Stimulated activated naive CD8-positive, alpha-beta T cell treated with anti-CD3 and anti-CD28 coated beads, Interleukin-15, Interleukin-2, amounts not matched to agents 100 ng/mL and 50 ng/mL, for 24 hours (primary cell): ENCODE measurements at regions not wholly inside any gene's neighbourhood (a gene's known extent, or its start where the extent isn't known, plus 50 kb on each side); places are given as distances from the start of the nearest gene placed in this dataset.

Experiments
- H3K27ac Mint-ChIP-seq: one replicate; pipeline ENCODE4 v1.8.0; 2021; ENCODE audit warnings: mild to moderate bottlenecking, mixed read lengths
- H3K27me3 Mint-ChIP-seq: one replicate; pipeline ENCODE4 v1.8.0; 2021; ENCODE audit warnings: mixed read lengths
- H3K36me3 Mint-ChIP-seq: one replicate; pipeline ENCODE4 v1.8.0; 2021; ENCODE audit warnings: low read depth, mixed read lengths
- H3K4me1 Mint-ChIP-seq: one replicate; pipeline ENCODE4 v1.8.0; 2021; ENCODE audit warnings: low read depth, mixed read lengths
- H3K4me3 Mint-ChIP-seq: one replicate; pipeline ENCODE4 v1.8.0; 2021; ENCODE audit warnings: mild to moderate bottlenecking, mixed read lengths
- H3K9me3 Mint-ChIP-seq: one replicate; pipeline ENCODE4 v1.8.0; 2021; ENCODE audit warnings: mixed read lengths

DNA sequence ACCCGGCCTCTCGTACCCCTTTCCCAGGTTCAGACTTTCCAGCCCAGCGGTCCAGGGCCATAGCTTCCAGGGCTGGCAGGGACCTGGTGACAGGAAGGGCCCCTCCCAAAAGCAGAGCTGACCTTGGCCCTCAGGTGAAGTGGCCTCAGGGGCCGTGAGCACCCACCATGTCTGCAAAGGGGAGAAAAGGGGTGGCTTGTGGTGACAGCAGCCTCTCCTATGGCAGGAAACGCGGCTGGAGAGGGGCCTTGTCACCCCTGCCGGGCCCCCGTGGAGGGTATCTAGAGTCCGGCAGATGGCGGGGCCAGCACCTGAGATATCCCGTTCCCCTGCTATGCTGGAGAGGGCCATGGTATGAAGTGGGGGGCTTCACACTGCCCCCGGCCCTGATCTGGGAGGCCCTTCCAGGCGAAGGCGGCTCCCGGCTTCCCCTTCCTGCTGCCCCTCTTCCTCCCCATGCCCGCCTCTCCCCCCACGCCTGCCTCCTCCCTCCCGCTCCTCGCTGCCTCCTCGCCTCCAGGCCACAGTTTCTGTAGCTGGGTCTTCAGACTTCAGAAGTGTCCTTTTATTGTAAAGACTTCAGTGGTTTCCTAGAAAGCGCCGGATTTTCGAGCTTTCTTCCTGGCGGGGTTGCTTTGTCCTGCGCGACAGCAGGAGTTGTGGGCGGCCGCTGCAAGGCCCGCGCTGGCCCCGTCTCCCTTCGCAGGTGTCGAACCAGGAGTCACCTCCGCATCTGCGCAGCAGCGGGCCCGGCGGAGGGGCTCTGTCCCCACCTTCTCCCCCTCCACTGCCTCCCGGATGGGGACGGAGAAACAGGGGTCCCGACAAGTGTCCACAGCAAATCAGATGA is 240.5 kb upstream of the MYT1L start:
- Mint-ChIP-seq H3K36me3 (no peaks in the 10 kb centered on the region), H3K27ac (no peak overlapping the region), H3K4me3 (no peak overlapping the region), H3K27me3 (no peaks in the 10 kb centered on the region), H3K9me3 (no peaks in the 10 kb centered on the region), H3K4me1 (no peaks in the 10 kb centered on the region)

- no peaks in the 10 kb centered on the region for H3K27me3 Mint-ChIP-seq
Observed at GRCh38 chr2:2570871-2571270, 239.8 kb upstream of the MYT1L start.

DNA sequence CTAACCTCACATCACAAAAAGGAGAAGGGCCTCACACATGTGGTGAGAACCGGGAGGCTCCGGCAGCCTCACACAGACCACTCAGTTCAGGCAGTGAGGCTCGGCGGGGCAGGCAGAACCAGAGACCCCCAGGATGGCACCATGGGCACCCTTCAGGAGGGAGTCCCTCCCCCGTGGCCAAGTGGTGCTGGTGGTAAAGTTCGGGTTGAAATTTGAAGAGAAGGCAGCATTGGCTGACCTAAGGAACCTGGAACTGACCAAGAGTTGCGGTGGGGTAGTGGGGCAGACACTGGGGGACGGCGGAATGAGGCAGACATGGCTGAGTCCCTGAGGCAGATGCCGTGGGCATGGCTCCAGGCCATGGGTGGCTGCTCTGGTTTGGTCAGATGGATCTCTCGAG is 239.3 kb upstream of the MYT1L start:
- Mint-ChIP-seq H3K4me3 (no peak overlapping the region), H3K9me3 (no peaks in the 10 kb centered on the region), H3K36me3 (no peaks in the 10 kb centered on the region), H3K27ac (no peak overlapping the region), H3K4me1 (no peaks in the 10 kb centered on the region), H3K27me3 (no peaks in the 10 kb centered on the region)

More at GRCh38 chr2:2570871-2571270, 239.8 kb upstream of the MYT1L start:
- no peaks in the 10 kb centered on the region for H3K36me3 Mint-ChIP-seq
- no peak overlapping the region for H3K27ac Mint-ChIP-seq
- no peaks in the 10 kb centered on the region for H3K9me3 Mint-ChIP-seq
- H3K4me1 Mint-ChIP-seq: no peaks in the 10 kb centered on the region
- H3K4me3 Mint-ChIP-seq: no peak overlapping the region

GRCh38 chr2:2569836-2570235 is 238.8 kb upstream of the MYT1L start:
- H3K27me3 Mint-ChIP-seq: no peaks in the 10 kb centered on the region
- no peaks in the 10 kb centered on the region for H3K4me1 Mint-ChIP-seq
- H3K9me3 Mint-ChIP-seq: no peaks in the 10 kb centered on the region
- H3K4me3 Mint-ChIP-seq: no peak overlapping the region
- H3K36me3 Mint-ChIP-seq: no peaks in the 10 kb centered on the region
- no peak overlapping the region for H3K27ac Mint-ChIP-seq

- Mint-ChIP-seq H3K27me3 (no peaks in the 10 kb centered on the region), H3K4me1 (no peaks in the 10 kb centered on the region), H3K4me3 (no peak overlapping the region), H3K9me3 (no peaks in the 10 kb centered on the region), H3K36me3 (no peaks in the 10 kb centered on the region), H3K27ac (no peak overlapping the region)
Observed at GRCh38 chr2:2569306-2569705, 238.2 kb upstream of the MYT1L start.

GRCh38 chr2:2568411-2568810 is 237.3 kb upstream of the MYT1L start:
- H3K9me3 Mint-ChIP-seq: no peaks in the 10 kb centered on the region
- no peaks in the 10 kb centered on the region for H3K36me3 Mint-ChIP-seq
- H3K27me3 Mint-ChIP-seq: no peaks in the 10 kb centered on the region
- no peaks in the 10 kb centered on the region for H3K4me1 Mint-ChIP-seq
- no peak overlapping the region for H3K4me3 Mint-ChIP-seq
- no peak overlapping the region for H3K27ac Mint-ChIP-seq

- Mint-ChIP-seq H3K4me3 (no peak overlapping the region), H3K9me3 (no peaks in the 10 kb centered on the region), H3K27me3 (no peaks in the 10 kb centered on the region), H3K27ac (no peak overlapping the region), H3K4me1 (no peaks in the 10 kb centered on the region), H3K36me3 (no peaks in the 10 kb centered on the region)
Observed at GRCh38 chr2:2567776-2568175, 236.7 kb upstream of the MYT1L start.

- no peaks in the 10 kb centered on the region for H3K27me3 Mint-ChIP-seq
- H3K36me3 Mint-ChIP-seq: no peaks in the 10 kb centered on the region
- no peak overlapping the region for H3K4me3 Mint-ChIP-seq
- H3K9me3 Mint-ChIP-seq: no peaks in the 10 kb centered on the region
- H3K27ac Mint-ChIP-seq: no peak overlapping the region
- no peaks in the 10 kb centered on the region for H3K4me1 Mint-ChIP-seq
Observed at GRCh38 chr2:2566396-2567323, 235.6 kb upstream of the MYT1L start.

- Mint-ChIP-seq H3K9me3 (no peaks in the 10 kb centered on the region), H3K4me3 (no peak overlapping the region), H3K27me3 (no peaks in the 10 kb centered on the region), H3K4me1 (no peaks in the 10 kb centered on the region), H3K27ac (no peak overlapping the region), H3K36me3 (no peaks in the 10 kb centered on the region)
Observed at GRCh38 chr2:2565671-2566070, 234.6 kb upstream of the MYT1L start.

DNA sequence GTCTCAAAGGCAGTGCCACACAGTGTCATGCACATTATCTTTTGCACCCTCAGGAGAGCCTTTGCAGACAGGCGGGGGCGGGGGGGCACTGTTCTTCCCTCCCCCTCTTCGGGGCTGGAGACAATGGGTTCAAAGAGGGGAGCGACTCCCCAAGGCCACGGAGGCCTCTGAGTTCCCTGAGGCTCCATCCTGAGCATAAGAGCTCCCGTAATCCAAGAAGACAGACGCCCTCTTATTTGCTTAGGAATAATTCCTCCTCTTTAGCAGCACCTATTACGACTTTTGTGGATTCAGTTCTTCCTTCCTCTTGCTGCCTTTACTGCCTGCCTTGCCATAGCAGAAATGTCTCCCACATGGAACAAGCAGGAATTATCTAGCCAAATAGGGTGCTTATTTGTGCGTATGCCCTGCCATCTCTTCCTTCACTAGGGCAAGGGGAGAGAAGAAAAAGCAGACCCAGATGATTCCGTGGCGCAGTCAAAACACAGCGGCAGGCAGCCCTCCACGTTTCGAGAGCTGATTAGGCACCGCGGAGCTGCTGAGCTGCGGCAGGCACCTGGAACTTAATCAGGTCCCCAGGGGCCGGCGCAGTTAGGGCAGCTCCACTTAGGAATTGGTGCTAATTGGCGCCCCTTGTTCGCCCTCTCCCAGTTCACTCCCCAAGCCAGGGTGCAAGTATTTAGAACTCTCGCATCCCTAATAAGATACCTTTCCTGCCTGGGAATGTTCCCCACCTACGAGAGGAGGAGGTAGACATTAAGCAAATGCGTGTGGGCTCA is 233.4 kb upstream of the MYT1L start:
- H3K9me3 Mint-ChIP-seq: no peaks in the 10 kb centered on the region
- no peak overlapping the region for H3K27ac Mint-ChIP-seq
- no peaks in the 10 kb centered on the region for H3K4me1 Mint-ChIP-seq
- H3K4me3 Mint-ChIP-seq: no peak overlapping the region
- H3K27me3 Mint-ChIP-seq: no peaks in the 10 kb centered on the region
- no peaks in the 10 kb centered on the region for H3K36me3 Mint-ChIP-seq

GRCh38 chr2:2563309-2563860 is 232.3 kb upstream of the MYT1L start:
- Mint-ChIP-seq H3K27ac (no peak overlapping the region), H3K4me3 (no peak overlapping the region), H3K36me3 (no peaks in the 10 kb centered on the region), H3K9me3 (no peaks in the 10 kb centered on the region), H3K27me3 (no peaks in the 10 kb centered on the region), H3K4me1 (no peaks in the 10 kb centered on the region)

DNA sequence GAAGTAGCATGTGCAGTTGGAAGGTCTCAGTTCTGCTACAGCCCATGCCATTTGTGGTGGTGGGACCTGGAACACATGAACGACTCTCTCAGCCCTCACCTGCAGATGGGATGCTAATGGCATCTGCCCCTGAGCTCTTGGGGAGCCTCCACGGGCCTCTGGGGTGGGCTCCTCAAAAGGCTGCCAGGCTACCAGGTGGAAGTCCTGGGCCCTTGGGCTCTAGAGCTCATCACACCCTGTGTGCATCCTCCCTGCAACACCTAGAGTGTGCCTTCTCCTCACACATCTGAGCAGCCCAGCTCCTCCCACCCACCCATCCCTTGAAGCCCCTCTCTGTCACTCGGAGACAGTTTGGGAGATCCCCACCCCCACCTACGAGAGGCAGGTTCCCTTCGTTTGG is 231.8 kb upstream of the MYT1L start:
- Mint-ChIP-seq H3K4me3 (no peak overlapping the region), H3K36me3 (no peaks in the 10 kb centered on the region), H3K9me3 (no peaks in the 10 kb centered on the region), H3K27me3 (no peaks in the 10 kb centered on the region), H3K4me1 (no peaks in the 10 kb centered on the region), H3K27ac (no peak overlapping the region)

DNA sequence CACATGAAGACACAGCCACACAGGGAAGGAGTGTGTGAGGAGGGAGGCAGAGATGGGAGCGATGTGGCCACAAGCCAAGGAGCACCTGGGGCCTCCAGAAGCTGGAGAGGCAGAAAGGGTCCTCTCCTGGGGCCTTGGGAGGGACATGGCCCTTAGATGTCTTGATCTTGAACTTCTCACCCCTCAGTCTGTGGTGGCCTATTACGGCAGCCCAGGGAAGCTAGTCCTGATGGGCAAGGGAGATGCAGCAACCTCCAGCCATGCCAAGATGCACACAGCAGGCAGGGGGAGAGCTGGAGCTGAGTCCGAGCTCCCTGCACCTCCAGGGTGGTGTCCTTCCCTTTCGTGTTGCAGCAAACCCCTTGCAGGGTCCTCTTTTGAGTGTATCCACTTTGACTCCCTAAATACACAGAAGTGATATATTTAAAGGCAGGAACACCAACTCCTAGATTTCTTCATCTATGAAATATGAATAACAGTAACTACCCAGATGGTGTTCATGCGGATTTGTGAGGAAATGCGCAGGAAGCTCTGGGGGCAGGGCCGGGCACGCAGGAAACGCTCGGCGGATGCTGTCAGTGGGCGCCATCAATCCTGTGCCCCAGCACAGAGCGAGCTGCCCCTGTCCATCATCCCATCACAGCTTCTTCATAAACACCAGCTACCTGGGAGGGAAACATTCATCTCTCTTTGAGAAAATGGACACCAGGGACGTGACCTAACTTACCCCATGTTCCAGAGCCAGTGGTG is 230.4 kb upstream of the MYT1L start:
- Mint-ChIP-seq H3K9me3 (peaks cover 4% of the 10 kb centered on the region), H3K27ac (no peak overlapping the region), H3K27me3 (no peaks in the 10 kb centered on the region), H3K36me3 (no peaks in the 10 kb centered on the region), H3K4me3 (no peak overlapping the region), H3K4me1 (no peaks in the 10 kb centered on the region)

DNA sequence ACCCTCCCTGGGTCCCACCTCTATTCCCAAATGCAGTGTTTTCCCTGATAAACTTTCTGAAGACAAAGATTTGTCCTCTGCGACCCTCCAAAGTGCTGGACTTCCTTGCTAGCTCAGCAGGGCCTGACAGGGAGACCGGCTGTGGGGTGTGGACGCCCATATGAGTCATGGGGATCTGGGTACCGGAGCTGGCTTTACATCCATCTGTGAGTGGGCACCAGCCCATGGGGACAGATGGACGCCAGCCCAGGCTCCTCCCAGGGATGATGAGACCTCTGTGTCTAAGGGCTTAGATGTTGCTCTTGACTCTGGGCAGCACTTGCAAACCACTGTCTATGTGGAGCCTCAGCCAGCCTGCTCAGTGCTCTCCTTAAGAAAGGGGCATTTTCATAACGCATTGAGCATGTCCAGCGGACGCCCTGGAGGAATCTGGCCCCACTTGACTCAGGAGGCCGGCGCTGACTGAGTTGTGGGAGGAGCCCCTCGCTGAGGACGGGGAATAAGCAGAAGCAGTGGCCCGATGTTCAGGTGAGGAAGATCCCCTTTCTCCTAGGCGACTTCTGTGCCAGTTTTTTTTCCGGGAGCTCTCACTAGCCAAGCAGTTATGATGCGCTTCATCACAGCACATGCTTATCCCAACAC is 229.4 kb upstream of the MYT1L start:
- Mint-ChIP-seq H3K36me3 (no peaks in the 10 kb centered on the region), H3K9me3 (peaks cover 8% of the 10 kb centered on the region), H3K4me3 (no peak overlapping the region), H3K27ac (no peak overlapping the region), H3K27me3 (no peaks in the 10 kb centered on the region), H3K4me1 (no peaks in the 10 kb centered on the region)
